GM12878 (cell line): ENCODE measurements at regions not wholly inside any gene's neighbourhood (a gene's known extent, or its start where the extent isn't known, plus 50 kb on each side); places are given as distances from the start of the nearest gene placed in this dataset.

Experiments
- ATAC-seq: fragments of 200-7000 bp; cut with Tn5 transposase; 3 replicates; pipeline ENCODE4 v1.9.1; 2020; ENCODE audit warnings: mild to moderate bottlenecking, moderate library complexity
- BruUV-seq: library from RNA; stranded (reverse); fragments of 400-500 nt; replicated peaks from 2 replicates; lab custom pipeline; 2021; lab: Mats Ljungman, UMichigan
- CTCF ChIA-PET: fragments of 300-600 bp; sonication (Branson Sonifier 250); formaldehyde crosslinking; extraction: SDS; loops from one replicate; lab custom pipeline; 2021; ENCODE audit warnings: inconsistent platforms; lab: Yijun Ruan, JAX
- POLR2A ChIA-PET: fragments of 350-600 bp; formaldehyde crosslinking; extraction: SDS; loops from one replicate; lab custom pipeline; 2021; ENCODE audit warnings: inconsistent platforms; lab: Charles Lee
- RAD21 ChIA-PET: fragments of 300-600 bp; sonication (Branson Sonifier 250); formaldehyde crosslinking; loops from one replicate; lab custom pipeline; 2023; ENCODE audit warnings: antibody characterized with exemption; ENCODE audit not compliant: unreplicated experiment; lab: Charles Lee
- SMC1A ChIA-PET: fragments of 300-600 bp; sonication (Branson Sonifier 250); formaldehyde crosslinking; loops from one replicate; lab custom pipeline; 2023; ENCODE audit not compliant: unreplicated experiment, uncharacterized antibody; lab: Charles Lee
- DNase-seq: peaks from one replicate; pipeline ENCODE4 v3.0.0-alpha.2; 2011; ENCODE audit warnings: low read depth, low spot score
- FAIRE-seq: peaks from 3 replicates; lab custom pipeline; 2011; peaks lifted over from hg19 to GRCh38; lab: Jason Lieb, UNC
- H2AFZ ChIP-seq: 2 replicates; pipeline ENCODE4 v1.6.0; 2011; ENCODE audit warnings: low read depth, low read length, control low read depth; ENCODE audit not compliant: control insufficient read depth
- H3K27ac ChIP-seq: 2 replicates; pipeline ENCODE4 v1.5.1; 2011; ENCODE audit warnings: control low read depth; ENCODE audit not compliant: control insufficient read depth, insufficient read depth
- H3K27me3 ChIP-seq, 2 experiments: replicated peaks in 1 of 2; 2 replicates each; pipeline versions ENCODE4 v1.6.0 to v1.6.1; 2011; ENCODE audit warnings: low read length in 1 of 2; ENCODE audit not compliant: control insufficient read depth in 2 of 2, insufficient read depth in 2 of 2
- H3K36me3 ChIP-seq, 2 experiments: 2 replicates each; pipeline ENCODE4 v1.5.1; 2011; ENCODE audit warnings: low read length in 1 of 2; ENCODE audit not compliant: control insufficient read depth in 2 of 2, insufficient read depth in 2 of 2
- H3K4me1 ChIP-seq: 2 replicates; pipeline ENCODE4 v1.6.1; 2011; ENCODE audit warnings: mild to moderate bottlenecking, low read length, moderate library complexity, mixed read lengths; ENCODE audit not compliant: control insufficient read depth, insufficient read depth
- H3K4me2 ChIP-seq: 2 replicates; pipeline ENCODE4 v1.6.0; 2011; ENCODE audit warnings: control low read depth; ENCODE audit not compliant: control insufficient read depth, insufficient read depth
- H3K4me3 ChIP-seq: fragments of 200-600 bp; sonication (generic); 2 replicates; pipeline ENCODE4 v1.5.1; 2016
- H3K79me2 ChIP-seq: 2 replicates; pipeline ENCODE4 v1.6.0; 2011; ENCODE audit warnings: low read length; ENCODE audit not compliant: control insufficient read depth, insufficient read depth
- H3K9ac ChIP-seq: 2 replicates; pipeline ENCODE4 v1.8.0; 2011; ENCODE audit warnings: low read length, control low read depth, mixed read lengths; ENCODE audit not compliant: control insufficient read depth, insufficient read depth
- H3K9me3 ChIP-seq: replicated peaks from 3 replicates; pipeline ENCODE4 v1.5.1; 2011; ENCODE audit warnings: mild to moderate bottlenecking, low read length; ENCODE audit not compliant: control insufficient read depth, insufficient read depth
- H4K20me1 ChIP-seq: 2 replicates; pipeline ENCODE4 v1.6.0; 2011; ENCODE audit not compliant: control insufficient read depth, insufficient read depth
- PAX5 ChIP-seq: IDR thresholded peaks from 2 replicates; pipeline ENCODE4 v1.6.1; 2011; ENCODE audit warnings: low read depth, low read length, borderline replicate concordance
- PBX3 ChIP-seq: IDR thresholded peaks from 2 replicates; pipeline ENCODE4 v1.6.1; 2011; ENCODE audit warnings: mild to moderate bottlenecking, low read depth, low read length, moderate library complexity; ENCODE audit not compliant: insufficient replicate concordance
- POLR2A ChIP-seq: IDR thresholded peaks from 2 replicates; pipeline ENCODE4 v1.6.1; 2011; ENCODE audit warnings: low read depth, mild to moderate bottlenecking, low read length
- SMARCA5 ChIP-seq: fragments of 450-650 bp; IDR thresholded peaks from 2 replicates; pipeline ENCODE4 v1.6.1; 2017; ENCODE audit warnings: mild to moderate bottlenecking
- SREBF2 ChIP-seq: IDR thresholded peaks from 2 replicates; pipeline ENCODE4 v1.6.1; 2012; ENCODE audit warnings: mild to moderate bottlenecking, low read length
- WGBS: methylation state at CpG from one replicate; pipeline ENCODE4 v1.1.6; 2016; ENCODE audit warnings: low lambda C conversion rate; ENCODE audit not compliant: insufficient replicate concordance, insufficient coverage; ENCODE audit errors: missing lambda C conversion rate; 5-methylcytosine and 5-hydroxymethylcytosine counted together
- in situ Hi-C: fragments of 300-500 bp; cut with MboI; formaldehyde crosslinking; loops from 9 replicates; pipeline ENCODE4 v1.14.3; 2018; ENCODE audit warnings: mixed read lengths
- intact Hi-C: fragments of 100-400 bp; cut with micrococcal nuclease; formaldehyde crosslinking; loops from one replicate; pipeline ENCODE4 v1.14.2; 2022; ENCODE audit not compliant: unreplicated experiment

- BruUV-seq = no TSS peak
- no peaks in the 10 kb centered on the region for H3K36me3 ChIP-seq
- no peaks in the 10 kb centered on the region for H4K20me1 ChIP-seq
- 0 out of 2 replicates have a peak overlapping the region, but pooled peaks have one; percentile 14 for H3K4me3 ChIP-seq
- WGBS = 47% methylated on average over 2 of the region's 2 CpGs
- CTCF ChIA-PET = no interaction called here
- ATAC-seq (peak; percentile 31; the same call in 1 of the 3 replicates), DNase-seq (no peak), FAIRE-seq (no peak)
- H3K27ac ChIP-seq = no peak overlapping the region
- peaks cover 0 to 3% of the 10 kb centered on the region in 2 experiments; a peak in 2 of 4 replicates for H3K27me3 ChIP-seq
- SMC1A ChIA-PET = interaction anchor here (1.1 to 1.2 kb wide), 2 partner anchors 11 to 39 kb away, joined by 3 read pairs; no protein-coding TSS in a partner anchor
- no peaks in the 10 kb centered on the region for H3K79me2 ChIP-seq
- no peak for TF ChIP-seq PBX3
- no peak for TF ChIP-seq PAX5
- no peak for TF ChIP-seq SREBF2
- TF ChIP-seq SMARCA5 = no peak
- TF ChIP-seq POLR2A = no peak
- H3K4me2 ChIP-seq = peak overlapping the region; percentile 3; the same call in 1 of the 2 replicates
- intact Hi-C loops = no loop called here
- H3K9me3 ChIP-seq = no peaks in the 10 kb centered on the region; the same call in 1 of the 3 replicates
- RAD21 ChIA-PET = no interaction called here
- POLR2A ChIA-PET = interaction anchor here (0.6 kb wide), 1 partner anchor 607 kb away, joined by 4 read pairs; no protein-coding TSS in a partner anchor
- in situ Hi-C loops = no loop called here
- no peak overlapping the region for H2AFZ ChIP-seq
- H3K9ac ChIP-seq = no peak overlapping the region
- peaks cover 14% of the 10 kb centered on the region for H3K4me1 ChIP-seq
These were observed 78.5 kb upstream of the UBAC2 start for GRCh38 chr13:99122171-99122570.
